PC-9 (cell line): ENCODE measurements at regions not wholly inside any gene's neighbourhood (a gene's known extent, or its start where the extent isn't known, plus 50 kb on each side); places are given as distances from the start of the nearest gene placed in this dataset.

Experiments used
- EZH2 ChIP-seq: fragments of 200-600 bp; sonication (generic); IDR thresholded peaks from 2 replicates; pipeline ENCODE4 v1.8.0; 2017; ENCODE audit warnings: antibody characterized with exemption, low read depth
- TF ChIP-seq, protein P1 (sequence below): fragments of 200-600 bp; sonication (generic); conservative IDR thresholded peaks from 2 replicates; pipeline ENCODE4 v1.6.1; 2017; ENCODE audit warnings: mixed run types, antibody characterized with exemption, mild to moderate bottlenecking, moderate library complexity

DNA sequence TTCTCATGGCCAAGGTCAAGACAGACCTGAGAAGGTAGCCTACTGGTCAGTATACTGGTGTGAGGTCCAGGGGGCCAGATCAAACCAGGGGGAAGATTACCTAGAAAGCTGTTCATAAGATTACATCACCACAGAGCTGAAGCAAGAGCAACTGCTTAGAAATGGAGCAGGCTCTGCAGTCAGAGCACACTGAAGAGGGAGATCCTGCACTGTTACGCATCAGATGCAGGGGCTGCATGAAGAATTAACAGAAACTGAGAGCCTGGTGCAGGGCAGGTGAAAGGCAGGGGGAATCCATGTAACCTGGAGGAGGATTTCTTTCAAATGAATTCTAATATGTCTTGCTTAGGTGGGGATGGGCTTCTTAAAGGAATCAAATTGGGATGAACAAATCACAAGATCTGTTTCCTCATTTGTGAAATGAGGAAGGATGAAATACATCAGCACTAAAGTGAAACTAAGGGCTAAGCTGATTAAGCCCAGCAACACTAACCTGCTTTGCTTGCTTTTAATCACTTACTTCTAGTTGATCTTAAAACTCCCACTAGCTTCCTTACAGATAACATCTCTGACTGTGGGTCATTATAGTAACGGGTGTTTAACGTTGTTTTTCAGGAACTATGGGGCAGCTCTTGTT is 74.3 kb upstream of the ADAM23 start:
- TF ChIP-seq, protein P1, sequence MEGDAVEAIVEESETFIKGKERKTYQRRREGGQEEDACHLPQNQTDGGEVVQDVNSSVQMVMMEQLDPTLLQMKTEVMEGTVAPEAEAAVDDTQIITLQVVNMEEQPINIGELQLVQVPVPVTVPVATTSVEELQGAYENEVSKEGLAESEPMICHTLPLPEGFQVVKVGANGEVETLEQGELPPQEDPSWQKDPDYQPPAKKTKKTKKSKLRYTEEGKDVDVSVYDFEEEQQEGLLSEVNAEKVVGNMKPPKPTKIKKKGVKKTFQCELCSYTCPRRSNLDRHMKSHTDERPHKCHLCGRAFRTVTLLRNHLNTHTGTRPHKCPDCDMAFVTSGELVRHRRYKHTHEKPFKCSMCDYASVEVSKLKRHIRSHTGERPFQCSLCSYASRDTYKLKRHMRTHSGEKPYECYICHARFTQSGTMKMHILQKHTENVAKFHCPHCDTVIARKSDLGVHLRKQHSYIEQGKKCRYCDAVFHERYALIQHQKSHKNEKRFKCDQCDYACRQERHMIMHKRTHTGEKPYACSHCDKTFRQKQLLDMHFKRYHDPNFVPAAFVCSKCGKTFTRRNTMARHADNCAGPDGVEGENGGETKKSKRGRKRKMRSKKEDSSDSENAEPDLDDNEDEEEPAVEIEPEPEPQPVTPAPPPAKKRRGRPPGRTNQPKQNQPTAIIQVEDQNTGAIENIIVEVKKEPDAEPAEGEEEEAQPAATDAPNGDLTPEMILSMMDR = no peak
- no peak for TF ChIP-seq EZH2
